Mesenchymal stem cell (in vitro differentiated cells and primary cell): ENCODE measurements at regions not wholly inside any gene's neighbourhood (a gene's known extent, or its start where the extent isn't known, plus 50 kb on each side); places are given as distances from the start of the nearest gene placed in this dataset.

Experiments
- DNase-seq: peaks from one replicate; pipeline ENCODE4 v3.0.0-alpha.2; 2013
- H2AFZ ChIP-seq: one replicate; pipeline ENCODE4 v1.6.1; 2013; ENCODE audit warnings: low read depth, mild to moderate bottlenecking, control low read depth, inconsistent platforms, low read length, moderate library complexity
- H2AK5ac ChIP-seq: 2 replicates; pipeline ENCODE4 v1.6.1; 2013; ENCODE audit warnings: low read length, moderate library complexity, mild to moderate bottlenecking, inconsistent platforms; ENCODE audit not compliant: severe bottlenecking
- H2BK120ac ChIP-seq: one replicate; pipeline ENCODE4 v1.6.1; 2013; ENCODE audit warnings: low read depth, mild to moderate bottlenecking, inconsistent platforms, low read length, moderate library complexity
- H2BK12ac ChIP-seq, 2 experiments: one replicate each; pipeline ENCODE4 v1.6.1; 2013; ENCODE audit warnings: inconsistent platforms in 2 of 2, low read length in 2 of 2, mild to moderate bottlenecking in 2 of 2, moderate library complexity in 2 of 2, control low read depth in 1 of 2
- H2BK15ac ChIP-seq: one replicate; pipeline ENCODE4 v1.6.1; 2013; ENCODE audit warnings: mild to moderate bottlenecking, low read depth, inconsistent platforms; ENCODE audit not compliant: poor library complexity, severe bottlenecking
- H2BK5ac ChIP-seq: 2 replicates; pipeline ENCODE4 v1.6.1; 2013; ENCODE audit warnings: low read depth, mild to moderate bottlenecking, low read length, control low read depth, inconsistent platforms; ENCODE audit not compliant: poor library complexity, severe bottlenecking
- H3K14ac ChIP-seq, 2 experiments: one replicate each; pipeline ENCODE4 v1.6.1; 2013; ENCODE audit warnings: inconsistent platforms in 2 of 2, low read length in 2 of 2, control low read depth in 1 of 2, mild to moderate bottlenecking in 1 of 2, moderate library complexity in 1 of 2
- H3K18ac ChIP-seq, 2 experiments: one replicate each; pipeline ENCODE4 v1.6.1; 2013; ENCODE audit warnings: inconsistent platforms in 2 of 2, low read length in 2 of 2, control low read depth in 1 of 2, low read depth in 1 of 2, mild to moderate bottlenecking in 1 of 2
- H3K23ac ChIP-seq, 2 experiments: one replicate each; pipeline ENCODE4 v1.6.1; 2013; ENCODE audit warnings: inconsistent platforms in 2 of 2, low read length in 2 of 2, mild to moderate bottlenecking in 2 of 2, moderate library complexity in 2 of 2, control low read depth in 1 of 2
- H3K27ac ChIP-seq: 2 replicates; pipeline ENCODE4 v1.5.1; 2013; ENCODE audit warnings: mild to moderate bottlenecking, moderate library complexity, low read length, control low read depth, inconsistent platforms; ENCODE audit not compliant: poor library complexity, severe bottlenecking
- H3K27me3 ChIP-seq, 2 experiments: 2 replicates each; pipeline versions ENCODE4 v1.6.1 to v1.7.0; 2013; ENCODE audit warnings: low read length in 2 of 2, mild to moderate bottlenecking in 2 of 2, moderate library complexity in 2 of 2, control low read depth in 1 of 2, inconsistent platforms in 1 of 2; ENCODE audit not compliant: control insufficient read depth in 1 of 2, insufficient read depth in 1 of 2
- H3K36me3 ChIP-seq, 2 experiments: 2 replicates each; pipeline versions ENCODE4 v1.6.1 to v1.7.0; 2013; ENCODE audit warnings: low read length in 2 of 2, control low read depth in 1 of 2, inconsistent platforms in 1 of 2, low read depth in 1 of 2, mild to moderate bottlenecking in 1 of 2; ENCODE audit not compliant: insufficient read depth in 2 of 2, control insufficient read depth in 1 of 2
- H3K4ac ChIP-seq, 2 experiments: one replicate each; pipeline ENCODE4 v1.6.1; 2013; ENCODE audit warnings: inconsistent platforms in 2 of 2, low read length in 2 of 2, mild to moderate bottlenecking in 2 of 2, moderate library complexity in 2 of 2, control low read depth in 1 of 2, low read depth in 1 of 2
- H3K4me1 ChIP-seq: 2 replicates; pipeline ENCODE4 v1.6.1; 2013; ENCODE audit warnings: low read depth, low read length, control low read depth; ENCODE audit not compliant: control insufficient read depth, insufficient read depth
- H3K4me2 ChIP-seq: 2 replicates; pipeline ENCODE4 v1.6.1; 2013; ENCODE audit warnings: low read length, mild to moderate bottlenecking, inconsistent platforms; ENCODE audit not compliant: poor library complexity, severe bottlenecking
- H3K4me3 ChIP-seq, 2 experiments: 2 replicates each; pipeline versions ENCODE4 v1.5.1 to v1.7.0; 2013; ENCODE audit warnings: low read length in 2 of 2, mild to moderate bottlenecking in 2 of 2, control low read depth in 1 of 2, low read depth in 1 of 2; ENCODE audit not compliant: insufficient read depth in 1 of 2
- H3K79me1 ChIP-seq: replicated peaks from 2 replicates; pipeline ENCODE4 v1.6.1; 2013; ENCODE audit warnings: mild to moderate bottlenecking, control low read depth, low read length, inconsistent platforms; ENCODE audit not compliant: poor library complexity, severe bottlenecking
- H3K9ac ChIP-seq: 2 replicates; pipeline ENCODE4 v1.7.0; 2013; ENCODE audit warnings: mild to moderate bottlenecking, low read length, moderate library complexity
- H3K9me3 ChIP-seq: 2 replicates; pipeline ENCODE4 v1.7.0; 2013; ENCODE audit warnings: mild to moderate bottlenecking, low read length; ENCODE audit not compliant: control insufficient read depth
- H4K8ac ChIP-seq: one replicate; pipeline ENCODE4 v1.6.1; 2013; ENCODE audit warnings: inconsistent platforms, mild to moderate bottlenecking, low read length, moderate library complexity
- H4K91ac ChIP-seq: one replicate; pipeline ENCODE4 v1.6.1; 2013; ENCODE audit warnings: mild to moderate bottlenecking, low read length, inconsistent platforms
- WGBS: methylation state at CpG from one replicate; pipeline ENCODE4 v1.1.7; 2013; ENCODE audit warnings: mixed read lengths; 5-methylcytosine and 5-hydroxymethylcytosine counted together

- Histone ChIP-seq H3K14ac (no peak overlapping the region), H3K18ac (no peak overlapping the region), H2AK5ac (no peak overlapping the region), H3K27ac (no peak overlapping the region), H3K23ac (no peak overlapping the region), H2AFZ (no peak overlapping the region), H3K27me3 (no peaks in the 10 kb centered on the region), H3K4me3 (no peak overlapping the region), H2BK5ac (no peak overlapping the region), H3K36me3 (no peaks in the 10 kb centered on the region), H4K91ac (no peak overlapping the region), H2BK120ac (no peak overlapping the region), H3K79me1 (no peaks in the 10 kb centered on the region), H2BK15ac (no peak overlapping the region), H3K4ac (no peak overlapping the region), H3K9ac (no peak overlapping the region), H3K4me1 (no peaks in the 10 kb centered on the region), H3K4me2 (no peak overlapping the region), H2BK12ac (no peak overlapping the region), H3K9me3 (no peaks in the 10 kb centered on the region), H4K8ac (no peak overlapping the region)
- 92% methylated on average over 2 of the region's 2 CpGs for WGBS
- DNase-seq = no peak
Measured at GRCh38 chr2:21369787-21370186, 246.0 kb downstream of the TDRD15 start.

GRCh38 chr2:21371499-21372003 lies 247.8 kb downstream of the TDRD15 start:
- DNase-seq = no peak
- no peak overlapping the region for H2AK5ac ChIP-seq
- no peaks in the 10 kb centered on the region for H3K9me3 ChIP-seq
- no peak overlapping the region for H3K9ac ChIP-seq
- no peak overlapping the region for H2BK12ac ChIP-seq
- no peak overlapping the region for H4K8ac ChIP-seq
- no peak overlapping the region for H3K4me2 ChIP-seq
- no peak overlapping the region for H2BK120ac ChIP-seq
- H3K27me3 ChIP-seq = no peaks in the 10 kb centered on the region
- H4K91ac ChIP-seq = no peak overlapping the region
- WGBS = 77% methylated on average over 3 of the region's 5 CpGs
- no peak overlapping the region for H2AFZ ChIP-seq
- H3K79me1 ChIP-seq = no peaks in the 10 kb centered on the region
- H3K27ac ChIP-seq = no peak overlapping the region
- no peak overlapping the region for H3K14ac ChIP-seq
- no peak overlapping the region for H3K4ac ChIP-seq
- no peak overlapping the region for H3K18ac ChIP-seq
- no peak overlapping the region for H2BK15ac ChIP-seq
- no peak overlapping the region for H2BK5ac ChIP-seq
- H3K4me1 ChIP-seq = no peaks in the 10 kb centered on the region
- no peak overlapping the region for H3K4me3 ChIP-seq
- H3K36me3 ChIP-seq = no peaks in the 10 kb centered on the region
- H3K23ac ChIP-seq = no peak overlapping the region

- Histone ChIP-seq H2BK12ac (no peak overlapping the region), H2BK5ac (no peak overlapping the region), H3K18ac (no peak overlapping the region), H3K79me1 (no peaks in the 10 kb centered on the region), H4K91ac (no peak overlapping the region), H3K23ac (no peak overlapping the region), H3K14ac (no peak overlapping the region), H4K8ac (no peak overlapping the region), H3K27ac (no peak overlapping the region), H3K4me3 (no peak overlapping the region), H3K4me2 (no peak overlapping the region), H3K36me3 (no peaks in the 10 kb centered on the region), H3K27me3 (no peaks in the 10 kb centered on the region), H2BK15ac (no peak overlapping the region), H3K9me3 (no peaks in the 10 kb centered on the region), H3K4ac (no peak overlapping the region), H2AFZ (no peak overlapping the region), H2BK120ac (no peak overlapping the region), H3K9ac (no peak overlapping the region), H2AK5ac (no peak overlapping the region), H3K4me1 (no peaks in the 10 kb centered on the region)
- DNase-seq = peak; percentile 44
- 56% methylated on average over 2 of the region's 2 CpGs for WGBS
Measured at GRCh38 chr2:21372654-21373053, 248.9 kb downstream of the TDRD15 start.

GRCh38 chr2:21376864-21377263 lies 253.1 kb downstream of the TDRD15 start:
- no peak overlapping the region for H2BK12ac ChIP-seq
- no peak overlapping the region for H2AFZ ChIP-seq
- no peak overlapping the region for H2BK120ac ChIP-seq
- H3K4me1 ChIP-seq = no peaks in the 10 kb centered on the region
- H2AK5ac ChIP-seq = no peak overlapping the region
- no peak overlapping the region for H3K4me2 ChIP-seq
- no peak for DNase-seq
- no peak overlapping the region for H3K23ac ChIP-seq
- no peak overlapping the region for H2BK5ac ChIP-seq
- H3K27me3 ChIP-seq = no peaks in the 10 kb centered on the region
- H3K9ac ChIP-seq = no peak overlapping the region
- no peak overlapping the region for H3K27ac ChIP-seq
- 91% methylated on average over 3 of the region's 3 CpGs for WGBS
- no peak overlapping the region for H3K4ac ChIP-seq
- H3K79me1 ChIP-seq = no peaks in the 10 kb centered on the region
- no peak overlapping the region for H3K4me3 ChIP-seq
- H3K14ac ChIP-seq = no peak overlapping the region
- no peak overlapping the region for H4K8ac ChIP-seq
- H4K91ac ChIP-seq = no peak overlapping the region
- H2BK15ac ChIP-seq = no peak overlapping the region
- no peaks in the 10 kb centered on the region for H3K36me3 ChIP-seq
- no peak overlapping the region for H3K18ac ChIP-seq
- H3K9me3 ChIP-seq = no peaks in the 10 kb centered on the region
